LNCaP clone FGC (cell line): ENCODE measurements at regions not wholly inside any gene's neighbourhood (a gene's known extent, or its start where the extent isn't known, plus 50 kb on each side); places are given as distances from the start of the nearest gene placed in this dataset.

Experiments used
- DNase-seq: peaks from one replicate; pipeline ENCODE4 v3.0.0-alpha.2; 2011; ENCODE audit warnings: low read depth
- H3K4me3 ChIP-seq: 2 replicates; pipeline ENCODE4 v1.5.1; 2011; ENCODE audit warnings: mild to moderate bottlenecking, low read depth, low read length, control low read depth
- TF ChIP-seq, protein P1 (sequence below): IDR thresholded peaks from 2 replicates; pipeline ENCODE4 v1.5.1; 2012; ENCODE audit warnings: mild to moderate bottlenecking; ENCODE audit not compliant: control insufficient read depth, insufficient read depth; ENCODE audit errors: extremely low read depth

GRCh38 chr2:34475156-34475555, 876.1 kb upstream of the FAM98A start:
- no peak for DNase-seq
- TF ChIP-seq, protein P1, sequence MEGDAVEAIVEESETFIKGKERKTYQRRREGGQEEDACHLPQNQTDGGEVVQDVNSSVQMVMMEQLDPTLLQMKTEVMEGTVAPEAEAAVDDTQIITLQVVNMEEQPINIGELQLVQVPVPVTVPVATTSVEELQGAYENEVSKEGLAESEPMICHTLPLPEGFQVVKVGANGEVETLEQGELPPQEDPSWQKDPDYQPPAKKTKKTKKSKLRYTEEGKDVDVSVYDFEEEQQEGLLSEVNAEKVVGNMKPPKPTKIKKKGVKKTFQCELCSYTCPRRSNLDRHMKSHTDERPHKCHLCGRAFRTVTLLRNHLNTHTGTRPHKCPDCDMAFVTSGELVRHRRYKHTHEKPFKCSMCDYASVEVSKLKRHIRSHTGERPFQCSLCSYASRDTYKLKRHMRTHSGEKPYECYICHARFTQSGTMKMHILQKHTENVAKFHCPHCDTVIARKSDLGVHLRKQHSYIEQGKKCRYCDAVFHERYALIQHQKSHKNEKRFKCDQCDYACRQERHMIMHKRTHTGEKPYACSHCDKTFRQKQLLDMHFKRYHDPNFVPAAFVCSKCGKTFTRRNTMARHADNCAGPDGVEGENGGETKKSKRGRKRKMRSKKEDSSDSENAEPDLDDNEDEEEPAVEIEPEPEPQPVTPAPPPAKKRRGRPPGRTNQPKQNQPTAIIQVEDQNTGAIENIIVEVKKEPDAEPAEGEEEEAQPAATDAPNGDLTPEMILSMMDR, result no peak
- no peak overlapping the region for H3K4me3 ChIP-seq

DNA sequence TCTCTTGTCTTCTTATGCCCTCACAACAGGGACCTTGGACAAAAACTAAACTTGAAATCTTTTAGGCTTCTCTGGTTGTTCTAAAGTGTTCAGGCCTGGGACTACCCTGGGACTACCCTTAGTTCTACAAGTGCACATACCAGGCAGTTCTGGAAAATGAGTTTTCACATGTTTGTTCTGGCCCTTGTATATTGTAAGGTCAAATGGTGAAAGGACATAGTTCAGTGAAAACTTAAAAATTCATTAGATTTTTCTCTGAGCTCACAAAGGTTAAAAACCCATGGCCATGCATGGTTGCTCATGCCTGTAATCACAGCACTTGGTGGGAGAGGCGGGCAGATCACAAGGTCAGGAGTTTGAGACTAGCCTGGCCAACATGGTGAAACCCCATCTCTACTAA, 875.5 kb upstream of the FAM98A start:
- no peak overlapping the region for H3K4me3 ChIP-seq
- TF ChIP-seq, protein P1, result no peak
- DNase-seq, result no peak

GRCh38 chr2:34447097-34447496, 848.0 kb upstream of the FAM98A start:
- no peak overlapping the region for H3K4me3 ChIP-seq
- DNase-seq, result no peak
- TF ChIP-seq, protein P1, result no peak

DNA sequence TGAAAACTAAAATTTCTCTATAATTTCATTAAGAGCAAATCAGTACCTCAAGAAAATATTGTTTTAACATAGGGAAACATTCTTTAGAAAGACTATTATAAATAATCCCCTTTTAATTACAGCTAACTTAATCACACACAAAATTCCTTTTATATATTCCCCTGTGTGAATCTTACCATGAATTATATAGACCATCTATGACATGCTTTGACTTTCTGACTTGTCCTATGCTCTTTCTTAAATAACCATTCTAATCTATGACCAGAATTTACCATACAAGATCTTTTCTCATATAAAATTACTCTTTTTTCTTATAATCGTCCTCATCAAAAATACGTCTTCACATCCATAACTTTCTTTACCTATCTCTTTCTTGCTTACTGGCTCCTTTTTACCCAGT, 824.2 kb upstream of the FAM98A start:
- DNase-seq, result no peak
- TF ChIP-seq, protein P1, result no peak
- H3K4me3 ChIP-seq, result no peak overlapping the region

DNA sequence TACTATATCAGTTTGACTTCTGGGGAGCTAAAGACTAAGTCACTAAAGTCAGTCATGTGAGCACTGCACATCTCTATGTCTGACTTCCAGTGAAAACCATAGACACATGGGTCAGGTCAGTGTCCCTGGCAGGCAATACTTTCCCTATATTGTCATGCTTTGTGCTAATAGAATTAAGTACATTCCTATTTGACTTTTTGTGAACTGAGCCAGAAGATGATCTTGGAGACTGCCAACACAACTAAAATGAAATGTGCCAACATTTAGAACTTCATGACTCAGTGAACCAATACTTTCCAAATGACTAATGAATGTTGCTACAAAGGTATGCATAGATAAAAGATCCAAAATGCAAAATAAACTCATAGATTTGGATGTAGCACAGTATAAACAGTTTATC, 820.8 kb upstream of the FAM98A start:
- TF ChIP-seq, protein P1, result no peak
- DNase-seq, result no peak
- H3K4me3 ChIP-seq, result no peak overlapping the region

- TF ChIP-seq, protein P1, result no peak
- DNase-seq, result no peak
- H3K4me3 ChIP-seq, result no peak overlapping the region
These were observed 817.8 kb upstream of the FAM98A start for GRCh38 chr2:34416856-34417255.

- TF ChIP-seq, protein P1, result no peak
- no peak for DNase-seq
- H3K4me3 ChIP-seq, result no peak overlapping the region
These were observed 815.8 kb upstream of the FAM98A start for GRCh38 chr2:34414856-34415255.
